Glomerular visceral epithelial cell (primary cell): ENCODE measurements at regions not wholly inside any gene's neighbourhood (a gene's known extent, or its start where the extent isn't known, plus 50 kb on each side); places are given as distances from the start of the nearest gene placed in this dataset.
"Not testable (repeated sequence)": the region's sequence is repeated elsewhere in the genome, so short reads cannot be mapped to it uniquely, and the experiment has no call there.

ENCODE experiments used
- DNase-seq: peaks from one replicate; pipeline ENCODE4 v3.0.0-alpha.2; 2016; ENCODE audit errors: extremely low spot score

DNA sequence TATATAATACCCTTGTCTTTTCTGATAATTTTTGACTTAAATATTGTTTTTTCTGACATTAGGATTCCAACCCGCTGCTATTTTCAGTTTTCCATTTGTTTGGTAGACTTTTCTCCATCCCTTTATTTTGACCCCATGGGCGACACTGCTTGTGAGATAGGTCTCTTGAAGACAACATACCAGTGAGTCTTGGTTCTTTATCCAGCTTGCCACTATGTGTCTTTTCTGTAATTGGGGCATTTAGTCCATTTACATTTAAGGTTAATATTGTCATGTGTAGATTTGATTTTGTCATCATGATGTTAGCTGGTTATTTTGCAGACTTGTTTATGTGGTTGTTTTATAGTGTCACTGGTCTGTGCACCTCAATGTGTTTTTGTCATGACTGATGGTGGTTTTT, 67.7 kb upstream of the IRAK1BP1 start:
- no peak for DNase-seq

DNA sequence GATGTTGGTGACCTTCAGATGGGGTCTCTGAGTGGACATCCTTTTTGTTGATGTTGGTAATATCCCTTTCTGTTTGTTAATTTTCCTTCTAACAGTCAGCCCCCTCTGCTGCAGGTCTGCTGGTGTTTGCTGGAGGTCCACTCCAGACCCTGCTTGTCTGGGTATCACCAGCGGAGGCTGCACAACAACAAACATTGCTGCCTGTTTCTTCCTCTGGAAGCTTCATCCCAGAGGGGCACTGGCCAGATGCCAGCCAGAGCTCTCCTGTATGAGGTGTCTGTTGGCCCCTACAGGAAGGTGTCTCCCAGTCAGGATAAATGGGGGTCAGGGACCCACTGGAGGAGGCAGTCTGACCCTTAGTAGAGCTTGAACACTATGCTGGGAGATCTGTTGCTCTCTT, 60.6 kb upstream of the IRAK1BP1 start:
- not testable (repeated sequence) for DNase-seq

DNA sequence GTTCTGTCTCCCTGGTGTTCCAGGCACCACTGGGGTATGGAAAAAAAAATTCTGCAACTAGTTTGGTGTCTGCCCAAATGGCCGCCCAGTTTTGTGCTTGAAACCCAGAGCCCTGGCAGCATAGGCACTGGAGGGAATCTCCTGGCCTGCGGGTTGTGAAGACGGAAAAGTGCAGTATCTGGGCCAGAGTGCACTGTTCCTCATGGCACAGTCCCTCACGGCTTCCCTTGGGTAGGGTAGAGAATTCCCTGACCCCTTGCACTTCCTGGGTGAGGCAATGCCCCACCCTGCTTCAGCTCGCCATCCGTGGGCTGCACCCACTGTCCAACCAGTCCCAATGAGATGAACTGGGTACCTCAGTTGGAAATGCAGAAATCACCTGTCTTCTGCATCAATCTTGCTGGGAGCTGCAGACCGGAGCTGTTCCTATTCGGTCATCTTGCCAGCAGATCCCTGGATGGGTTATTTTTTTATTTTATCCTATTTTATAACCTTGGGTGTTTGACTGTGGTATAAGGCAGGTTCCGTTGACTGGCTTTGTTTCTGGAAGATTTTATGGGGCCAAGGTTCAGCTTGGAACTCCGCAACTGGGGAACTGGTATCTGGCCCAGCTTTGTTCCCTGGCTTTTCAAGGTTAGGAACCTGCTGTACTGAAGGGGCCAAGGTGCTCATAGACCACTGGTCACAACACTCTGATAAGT, 59.5 kb upstream of the IRAK1BP1 start:
- not testable (repeated sequence) for DNase-seq

DNA sequence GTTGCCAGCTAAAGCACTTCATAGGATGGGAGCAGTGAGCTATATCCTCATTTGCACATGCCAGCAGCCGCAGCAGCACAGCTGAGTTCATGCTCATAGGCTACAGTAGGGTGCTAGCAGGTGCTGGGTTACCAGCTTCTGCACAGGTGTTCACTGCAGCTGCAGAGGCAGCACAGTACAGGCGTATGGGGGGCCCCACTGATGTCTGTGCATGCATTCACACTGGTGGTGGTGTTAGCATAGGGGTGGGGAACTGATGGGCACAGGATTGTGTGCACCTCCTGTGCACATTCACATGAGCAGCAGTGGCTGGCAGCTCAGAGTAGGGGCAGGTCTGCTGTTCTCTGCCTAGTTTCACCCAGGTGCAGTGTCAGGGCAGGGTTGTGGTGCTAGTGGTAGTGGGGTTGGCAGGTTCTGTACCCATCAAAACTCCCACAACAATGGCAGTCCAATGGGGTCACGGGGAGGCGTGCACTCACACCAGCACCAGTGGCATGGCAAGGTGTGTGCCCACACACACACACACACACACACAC, 58.9 kb upstream of the IRAK1BP1 start:
- DNase-seq, result no peak

DNA sequence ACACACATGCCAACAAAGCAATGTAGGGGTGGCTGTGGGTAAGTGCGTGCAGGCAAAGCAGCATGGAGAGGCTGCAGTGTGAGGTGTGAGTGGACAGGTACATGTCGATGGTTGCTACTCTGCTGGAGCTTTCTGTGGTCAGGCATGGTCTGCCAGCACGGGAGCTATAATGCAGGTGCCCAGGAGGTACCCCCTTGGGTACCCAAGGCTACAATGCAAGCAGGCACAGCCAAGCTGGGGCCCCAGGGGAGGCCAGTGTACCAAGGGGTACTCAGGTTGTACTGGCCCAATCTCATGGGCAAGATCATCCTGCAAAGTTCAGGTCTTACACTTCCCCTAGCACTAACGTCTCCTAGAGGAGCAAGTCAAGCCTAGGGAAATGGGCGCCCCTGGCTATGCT, 58.4 kb upstream of the IRAK1BP1 start:
- no peak for DNase-seq

DNA sequence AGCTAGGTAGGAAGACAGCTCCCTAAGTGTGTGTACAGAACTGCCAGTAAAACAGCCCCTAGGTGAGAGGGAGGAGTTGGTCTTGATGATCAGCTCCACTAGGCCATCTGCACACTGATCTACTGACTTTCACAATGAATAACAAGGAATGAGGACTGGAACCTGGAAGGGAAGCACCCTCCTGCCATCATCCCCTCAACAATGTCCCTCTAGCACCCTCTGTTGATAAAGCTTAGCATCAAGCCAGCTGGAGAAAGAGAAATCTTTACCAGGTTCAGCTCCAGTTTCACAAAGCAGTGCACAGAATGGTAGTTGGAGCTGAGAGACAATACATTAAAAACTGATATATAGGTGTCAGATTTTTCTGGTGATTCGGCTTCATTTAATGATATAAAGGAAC, 57.2 kb upstream of the IRAK1BP1 start:
- DNase-seq, result peak; percentile 61

DNA sequence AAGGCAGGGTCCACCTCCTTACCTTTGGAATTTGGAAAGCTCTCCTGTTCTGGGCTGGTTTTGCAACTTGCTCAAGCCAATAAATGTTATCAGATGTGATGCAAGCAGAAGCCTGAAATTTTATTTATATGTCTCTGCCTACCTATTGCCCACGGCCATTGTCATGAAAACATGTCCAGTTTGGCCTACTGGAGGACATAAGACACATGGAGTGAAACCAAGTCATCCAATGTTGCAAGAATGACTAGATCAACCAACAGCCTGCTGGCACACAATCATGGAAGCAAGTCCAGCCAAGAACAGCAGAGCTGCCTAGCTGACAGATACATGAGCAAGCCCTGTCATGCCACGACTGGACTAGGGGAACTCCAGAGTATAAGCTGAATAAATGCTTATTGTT, 56.7 kb upstream of the IRAK1BP1 start:
- DNase-seq, result peak; percentile 7
